Hematopoietic multipotent progenitor cell treated with erythropoietin and hydrocortisone succinate and interleukin-3 and kit ligand, for 6 days (in vitro differentiated cells): ENCODE measurements at regions not wholly inside any gene's neighbourhood (a gene's known extent, or its start where the extent isn't known, plus 50 kb on each side); places are given as distances from the start of the nearest gene placed in this dataset.
"Not testable (repeated sequence)": the region's sequence is repeated elsewhere in the genome, so short reads cannot be mapped to it uniquely, and the experiment has no call there.

ENCODE experiments used
- DNase-seq: peaks from one replicate; pipeline ENCODE4 v3.0.0-alpha.2; 2015

DNA sequence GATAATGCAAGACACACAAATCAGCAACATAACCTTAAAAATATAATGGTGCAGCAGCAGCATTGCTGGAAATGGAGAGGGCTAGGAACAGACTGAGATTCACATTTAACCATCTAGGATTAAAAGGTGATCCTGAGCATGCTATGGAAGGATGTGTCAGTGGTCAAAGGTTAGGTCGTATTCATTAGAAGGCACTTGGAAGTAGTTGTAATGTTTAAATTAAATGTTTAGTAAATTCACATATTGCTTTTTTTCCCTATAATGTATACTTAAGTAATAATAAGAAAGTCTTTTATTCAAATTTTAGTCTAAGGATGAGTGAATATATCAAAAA, 368.6 kb upstream of the PDE3A start:
- DNase-seq = no peak

DNA sequence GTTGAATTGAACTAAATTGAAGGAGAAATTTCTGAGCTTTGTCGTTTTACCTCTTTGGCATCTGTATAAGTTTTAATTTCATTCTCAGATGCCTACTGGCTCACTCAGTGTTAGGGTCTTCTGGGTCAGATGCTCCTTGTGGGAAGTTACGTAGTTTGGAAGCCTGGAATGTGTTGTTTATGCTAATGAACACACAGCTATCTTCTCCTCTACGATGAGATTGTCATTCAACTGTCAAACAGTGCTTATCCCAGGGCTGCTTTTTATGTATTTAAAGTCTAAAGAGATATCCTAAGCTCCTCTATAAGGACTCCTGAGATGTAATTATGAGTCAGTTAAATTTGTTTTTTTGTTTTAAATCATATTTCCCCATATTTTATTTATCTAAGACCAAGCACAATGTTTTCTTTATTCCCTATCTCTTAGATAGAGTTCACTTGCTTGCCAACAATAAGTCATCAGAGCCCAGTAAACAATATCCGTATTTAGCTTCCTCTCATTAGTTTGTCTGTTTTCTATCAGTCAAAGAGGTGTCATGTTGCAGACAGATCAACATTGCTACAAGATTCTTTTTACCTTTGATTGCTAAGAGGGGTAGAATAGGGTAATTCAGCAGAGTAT, 368.0 kb upstream of the PDE3A start:
- DNase-seq = no peak

DNA sequence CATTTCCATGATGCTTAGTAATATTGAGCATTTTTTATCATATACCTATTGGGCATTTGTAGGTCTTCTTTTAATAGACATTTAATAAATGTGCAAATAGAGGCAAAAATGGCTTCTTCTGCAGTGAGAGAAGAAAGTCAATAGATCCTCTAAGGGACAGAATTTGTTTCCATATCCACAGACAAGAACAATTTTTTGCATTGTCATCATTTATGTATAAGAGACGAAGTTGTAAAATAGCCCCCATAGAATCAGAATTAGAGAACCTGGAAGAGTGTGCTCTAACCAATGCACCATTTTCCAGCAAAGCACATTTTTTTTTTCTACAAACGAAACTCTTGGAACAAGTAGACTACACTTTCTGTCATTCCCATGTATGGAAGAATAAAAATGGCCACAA, 365.1 kb upstream of the PDE3A start:
- no peak for DNase-seq

DNA sequence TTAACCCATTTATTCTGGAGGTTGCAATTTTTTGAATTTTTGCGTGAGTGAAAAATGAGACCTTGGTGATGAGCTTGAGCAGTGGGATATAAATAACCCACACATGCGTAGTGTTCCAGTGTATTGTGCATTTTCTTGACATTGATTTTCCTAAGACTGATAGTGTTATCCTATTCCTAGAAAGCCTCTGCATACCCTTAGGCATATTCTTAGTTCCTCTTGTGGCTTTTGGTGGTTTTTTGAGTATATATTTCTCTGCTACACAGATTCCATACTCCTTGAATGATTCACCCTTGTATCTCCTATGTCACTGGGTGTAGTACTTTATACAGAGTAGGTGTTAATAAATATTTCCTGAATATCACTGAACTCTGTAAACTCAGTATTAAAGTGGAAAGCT, 363.4 kb upstream of the PDE3A start:
- no peak for DNase-seq

DNA sequence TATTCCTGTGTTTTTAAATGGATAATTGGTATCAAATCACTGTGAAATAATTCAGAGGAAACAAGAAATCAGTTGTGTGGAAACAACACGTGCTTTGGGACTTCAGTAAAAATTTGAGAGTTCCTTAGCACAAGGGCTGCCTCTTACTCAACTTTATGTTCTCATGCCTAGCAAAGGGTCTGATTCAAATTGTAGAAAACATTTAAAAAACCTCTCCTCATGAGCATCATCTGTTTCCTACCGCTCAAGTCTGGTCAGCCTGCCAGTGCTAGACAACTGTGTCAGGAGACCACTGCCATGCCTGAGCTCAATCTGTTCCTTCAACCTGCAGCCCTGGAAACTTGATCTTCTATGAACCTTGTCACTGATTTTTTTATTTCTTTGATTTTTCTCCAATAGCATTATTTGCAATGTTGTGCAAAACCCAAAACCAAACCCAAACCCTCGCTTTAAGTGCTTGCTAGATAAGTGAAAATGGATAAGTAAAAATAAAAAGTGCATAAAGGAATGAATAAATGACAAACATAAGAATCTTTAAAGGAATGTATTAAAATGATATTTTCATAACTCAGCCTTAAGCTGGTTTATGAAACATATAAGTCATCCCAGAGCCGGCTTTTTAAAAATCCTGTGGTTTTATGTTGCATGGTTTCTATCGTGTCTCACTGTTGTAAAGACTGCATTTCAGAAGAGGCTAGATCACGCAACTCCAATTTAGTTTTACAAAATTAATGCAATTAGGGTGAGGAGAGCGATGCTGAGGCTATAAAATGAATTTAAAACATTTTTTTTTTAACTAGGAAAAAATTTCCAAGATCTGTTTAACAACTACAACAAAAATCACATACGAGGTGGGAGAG, 361.2 kb upstream of the PDE3A start:
- DNase-seq = no peak

DNA sequence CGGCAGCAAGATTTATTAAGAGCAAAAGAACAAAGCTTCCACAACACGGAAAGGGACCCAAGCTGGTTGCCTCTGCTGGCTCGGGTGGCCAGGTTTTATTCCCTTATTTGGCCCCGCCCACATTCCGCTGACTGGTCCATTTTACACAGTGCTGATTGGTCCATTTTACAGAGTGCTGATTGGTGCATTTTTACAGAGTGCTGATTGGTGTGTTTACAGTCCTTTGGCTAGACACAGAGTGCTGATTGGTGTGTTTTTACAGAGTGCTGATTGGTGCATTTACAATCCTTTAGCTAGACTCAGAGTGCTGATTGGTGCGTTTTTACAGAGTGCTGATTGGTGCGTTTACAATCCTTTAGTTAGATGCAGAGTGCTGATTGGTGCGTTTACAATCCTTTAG, 358.4 kb upstream of the PDE3A start:
- not testable (repeated sequence) for DNase-seq

DNA sequence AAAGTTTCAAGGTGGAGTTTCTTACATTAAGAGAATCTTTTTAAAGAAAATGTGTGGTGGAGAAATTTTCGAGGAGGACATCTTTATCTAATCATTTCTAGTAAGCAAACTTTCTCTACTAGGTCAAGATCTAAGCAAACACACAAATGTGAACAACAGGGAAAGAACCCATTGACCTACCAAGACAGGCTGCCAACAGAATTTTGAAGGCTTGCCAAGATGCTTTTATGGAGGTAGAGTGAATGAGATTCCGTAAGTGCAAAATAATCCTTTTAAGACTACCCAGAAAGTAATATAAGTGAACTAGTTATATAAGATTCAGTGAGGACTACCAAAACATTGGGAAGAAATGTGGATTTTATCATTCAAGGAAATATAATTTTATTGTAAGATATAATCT, 357.1 kb upstream of the PDE3A start:
- no peak for DNase-seq

DNA sequence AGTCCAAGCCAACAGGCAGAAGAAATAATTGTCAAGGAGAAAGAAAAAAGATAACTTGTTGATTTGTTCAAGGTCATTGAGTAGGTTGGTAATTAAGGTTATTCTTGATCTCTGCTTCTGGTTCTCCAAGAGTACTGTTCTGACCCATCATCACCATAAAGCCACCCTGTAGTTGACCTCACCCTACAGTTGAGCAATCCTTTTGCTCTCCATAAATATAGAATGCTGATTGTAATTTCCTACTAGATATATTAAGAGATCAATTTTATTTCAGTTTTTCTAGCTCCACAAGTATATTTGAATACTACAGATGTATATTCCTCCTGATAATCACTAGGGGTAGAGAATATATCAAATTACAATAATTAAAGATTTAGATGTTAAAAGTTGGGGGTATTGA, 350.5 kb upstream of the PDE3A start:
- no peak for DNase-seq

DNA sequence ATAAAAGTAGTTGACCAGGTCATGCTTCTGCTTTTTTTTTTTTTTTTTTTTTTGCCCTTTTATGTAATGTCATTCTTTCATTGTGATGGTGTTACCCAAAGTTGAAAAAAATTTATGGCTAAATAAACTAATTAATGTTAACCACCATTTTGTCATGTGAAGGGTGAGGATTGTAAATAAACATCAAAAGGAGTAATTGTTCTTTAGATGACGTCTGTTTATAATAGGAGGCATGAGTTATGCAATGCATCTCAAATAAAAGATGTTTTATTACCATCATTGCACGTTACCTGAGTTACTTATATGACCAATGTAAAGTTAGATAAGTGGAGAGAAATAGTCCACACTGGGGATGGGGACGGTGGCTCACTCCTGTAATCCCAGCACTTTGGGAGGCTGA, 349.9 kb upstream of the PDE3A start:
- no peak for DNase-seq

DNA sequence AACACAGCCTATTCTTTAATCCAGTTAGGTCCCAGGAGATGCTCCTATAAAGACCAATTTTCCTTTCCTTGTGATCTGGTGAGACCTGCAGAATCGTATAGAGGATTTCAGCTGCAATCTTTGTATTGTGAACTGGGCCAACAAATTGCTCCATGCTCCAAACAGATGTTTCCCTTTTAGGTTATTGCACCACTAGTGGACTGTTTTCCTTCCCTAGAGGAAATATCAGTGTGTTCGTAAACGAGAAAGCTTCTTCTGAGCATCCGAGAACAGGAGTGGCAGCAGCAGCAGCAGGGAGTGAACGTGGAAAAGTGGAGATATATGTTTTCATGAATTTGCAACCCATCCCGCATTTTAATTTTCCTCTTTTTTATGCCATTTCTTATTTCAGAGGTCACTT, 344.1 kb upstream of the PDE3A start:
- DNase-seq = peak; percentile 12

DNA sequence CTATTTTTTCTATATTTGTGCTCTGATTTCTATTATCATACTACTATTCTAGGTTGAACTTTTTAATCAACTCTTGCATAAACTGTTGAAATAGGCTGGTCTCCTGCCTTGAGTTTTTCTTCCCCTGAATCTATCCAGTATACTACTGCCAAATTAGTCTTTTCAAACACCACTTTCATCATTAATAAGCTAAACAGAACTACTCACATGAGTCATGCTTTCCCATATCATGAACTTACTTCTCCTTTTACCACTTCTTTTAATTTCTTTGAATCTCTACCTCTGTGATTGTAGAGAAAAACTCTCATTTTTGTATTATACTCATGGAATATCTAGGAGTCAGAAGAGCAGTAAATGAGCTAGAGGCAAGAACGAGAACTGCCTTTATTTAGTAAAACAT, 340.3 kb upstream of the PDE3A start:
- peak; percentile 3 for DNase-seq

DNA sequence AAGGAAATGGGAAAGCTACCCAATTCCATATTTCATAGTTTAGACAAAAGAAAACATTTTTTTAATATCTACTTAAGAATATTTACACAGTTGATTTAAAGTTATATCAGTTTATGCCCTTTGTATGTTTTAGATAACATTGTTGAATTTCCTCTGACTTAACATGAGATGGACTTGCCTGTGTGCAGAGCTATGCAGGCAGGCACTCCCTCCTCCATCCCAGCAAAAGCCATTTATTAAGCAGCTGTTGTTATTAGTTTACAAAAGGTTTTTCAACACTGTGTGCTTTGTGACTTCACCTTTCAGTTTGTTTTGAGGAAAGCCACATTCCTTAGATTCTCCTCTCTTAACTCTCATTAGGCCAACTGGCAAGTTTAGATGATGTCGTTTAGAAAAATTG, 337.5 kb upstream of the PDE3A start:
- DNase-seq = no peak

DNA sequence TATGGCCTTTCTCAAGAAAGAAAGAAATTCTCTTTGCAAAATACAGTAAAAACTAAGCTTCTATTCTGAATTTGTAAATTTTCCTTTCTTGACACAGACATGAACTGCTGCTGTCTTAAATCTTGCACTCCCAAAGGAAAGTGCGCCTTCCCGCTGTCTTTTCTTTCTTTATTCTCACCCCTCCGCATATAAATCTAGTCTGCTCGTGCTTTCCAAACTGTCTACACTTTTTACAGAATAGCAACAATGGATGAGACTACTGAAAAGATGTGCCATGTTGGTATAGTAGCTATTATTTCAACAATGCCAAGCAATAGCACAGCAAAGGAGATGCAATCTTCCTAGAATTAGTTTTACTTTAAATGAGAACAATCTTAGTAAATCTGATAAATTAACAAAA, 328.8 kb upstream of the PDE3A start:
- DNase-seq = no peak

DNA sequence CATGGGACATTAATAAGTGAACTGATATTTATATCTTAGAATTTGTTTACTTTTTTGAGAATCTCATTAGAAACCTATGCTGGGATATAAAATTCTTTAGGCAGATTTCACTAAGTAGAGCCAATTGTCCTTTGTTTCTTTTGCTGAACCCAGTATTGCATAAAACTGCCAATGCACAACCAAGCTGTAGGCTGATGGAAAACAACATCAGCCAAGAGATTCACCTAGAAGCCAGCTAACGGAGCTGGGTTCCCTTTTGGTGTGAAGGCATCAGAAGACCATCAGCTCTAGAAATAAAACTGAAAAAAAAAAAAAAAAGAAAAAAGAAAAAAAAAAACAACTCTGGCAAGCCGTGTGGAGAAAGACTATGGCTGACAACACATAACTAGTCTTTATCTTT, 328.2 kb upstream of the PDE3A start:
- no peak for DNase-seq

DNA sequence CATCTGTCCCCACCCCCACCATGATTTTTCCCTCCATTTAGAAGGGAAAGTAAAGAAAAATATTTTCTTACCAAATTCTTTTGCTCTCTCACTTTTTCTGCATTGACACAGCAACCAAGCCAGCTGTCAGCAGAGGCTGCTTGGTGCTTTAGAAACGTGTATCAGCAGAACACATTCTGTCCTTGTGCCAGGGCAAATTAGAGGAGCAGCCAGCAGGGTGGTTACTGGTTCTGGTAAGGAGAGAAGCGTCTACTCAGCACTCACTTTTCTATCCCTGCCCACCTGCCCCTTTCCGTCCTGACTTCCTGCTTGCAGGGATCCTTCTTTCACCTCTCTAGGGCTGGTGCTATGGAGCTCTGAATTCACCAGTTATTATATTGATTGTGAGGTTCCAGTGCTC, 327.5 kb upstream of the PDE3A start:
- DNase-seq = no peak

DNA sequence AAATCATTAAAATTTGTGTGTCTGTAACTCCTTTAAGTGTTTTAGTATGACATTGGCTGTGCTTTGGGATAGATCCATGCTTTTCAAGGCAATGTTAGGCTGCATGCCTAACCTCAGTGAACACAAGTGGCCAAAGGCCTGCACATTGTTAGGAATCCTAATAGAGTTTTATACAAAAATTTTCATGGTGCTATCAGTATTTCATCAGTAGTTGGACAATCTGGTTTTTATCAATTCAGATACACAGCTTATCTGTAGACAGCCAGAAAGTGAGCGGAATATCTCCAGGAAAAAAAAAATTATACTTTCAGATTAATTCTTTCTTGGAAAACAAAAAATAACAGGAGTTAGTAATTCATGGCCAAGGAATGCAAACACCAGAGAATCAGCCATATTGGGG, 324.0 kb upstream of the PDE3A start:
- DNase-seq = no peak

DNA sequence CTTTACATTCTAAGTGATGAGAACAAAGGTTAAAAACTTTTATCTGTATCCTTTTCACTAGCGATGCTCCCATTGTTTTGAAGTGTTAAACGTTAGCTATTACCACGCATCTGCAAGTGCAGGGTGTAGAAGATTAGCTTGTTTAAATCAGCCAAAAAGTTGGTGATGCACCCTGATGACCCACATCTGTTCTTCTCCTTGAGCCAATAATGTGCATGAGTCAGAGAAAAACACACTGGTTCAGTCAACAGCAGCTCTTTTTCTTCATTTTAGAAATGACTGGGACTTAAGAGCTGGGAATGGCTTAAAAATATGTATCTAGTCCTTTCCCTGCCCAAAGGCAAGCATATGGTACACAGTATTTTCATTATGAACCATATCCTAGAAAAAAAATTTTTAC, 323.5 kb upstream of the PDE3A start:
- DNase-seq = no peak

DNA sequence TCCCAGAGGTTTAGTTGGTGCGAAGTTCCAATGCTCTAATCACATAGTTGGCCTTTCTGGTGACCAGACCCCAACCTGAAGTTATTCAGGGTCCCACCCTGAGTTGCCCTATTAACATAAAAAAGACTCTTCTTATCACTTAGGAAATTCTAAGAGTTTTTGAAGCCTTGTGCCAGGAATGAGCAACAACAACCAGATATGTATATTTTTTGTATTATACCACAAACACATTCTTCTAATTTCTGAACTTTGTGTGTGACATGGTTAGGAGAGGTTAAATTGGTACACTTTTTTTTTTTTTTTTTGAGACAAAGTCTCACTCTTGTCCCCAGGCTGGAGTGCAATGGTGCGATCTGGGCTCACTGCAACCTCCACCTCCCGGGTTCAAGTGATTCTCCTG, 320.4 kb upstream of the PDE3A start:
- no peak for DNase-seq

DNA sequence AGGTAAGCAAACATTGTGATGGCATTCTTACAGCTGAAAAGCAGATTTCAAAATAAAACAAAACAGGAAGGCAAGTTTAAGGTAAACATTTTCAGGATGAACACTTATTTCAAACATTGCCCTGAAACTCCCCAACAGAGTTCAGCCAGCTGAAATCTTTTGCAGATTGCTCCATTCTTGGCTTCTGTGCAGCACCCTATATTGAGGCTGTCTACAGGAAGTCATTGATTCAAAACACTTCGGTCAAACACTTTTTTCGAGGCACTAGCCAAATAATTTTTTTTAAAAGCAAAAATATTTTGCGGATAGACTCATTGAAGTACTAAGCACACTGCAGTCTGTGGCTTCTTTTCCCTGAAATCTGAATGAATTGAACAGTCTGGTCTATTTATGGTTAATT, 318.1 kb upstream of the PDE3A start:
- DNase-seq = no peak

DNA sequence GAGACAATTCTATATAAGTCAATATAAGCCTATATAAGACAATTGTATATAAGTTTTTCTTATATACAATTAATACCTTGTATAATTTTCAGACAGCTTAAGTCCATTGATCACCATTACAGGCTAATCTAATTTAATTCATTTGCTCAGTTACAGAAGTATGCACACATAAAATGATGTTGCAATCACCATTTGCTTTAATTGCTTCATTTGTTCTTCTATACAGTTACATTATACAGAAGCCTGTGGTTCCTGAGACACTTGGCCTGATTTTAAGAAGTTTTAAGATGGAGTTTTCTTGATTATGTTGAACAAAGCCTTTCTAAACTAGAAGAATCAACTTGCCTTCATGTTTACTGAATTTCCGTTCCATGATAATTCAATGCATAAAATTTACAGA, 314.6 kb upstream of the PDE3A start:
- no peak for DNase-seq

DNA sequence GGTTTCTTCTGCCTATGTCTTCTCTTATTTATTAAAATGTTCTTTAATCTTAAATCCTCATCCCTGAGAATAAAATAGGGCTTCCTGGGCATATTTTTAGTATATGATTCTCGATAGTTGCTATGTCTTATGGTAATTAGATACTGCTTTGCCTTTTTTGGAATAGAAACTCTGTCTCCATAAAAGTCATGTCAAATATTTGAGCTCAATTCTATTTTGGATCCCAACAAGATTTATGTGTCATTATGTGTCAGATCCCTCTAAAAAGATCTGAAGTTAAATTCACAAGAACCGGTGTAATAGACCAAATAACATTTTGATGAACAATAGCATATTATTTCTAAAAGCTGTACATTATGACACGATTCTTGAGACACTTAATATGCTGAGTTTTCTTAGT, 312.5 kb upstream of the PDE3A start:
- no peak for DNase-seq

DNA sequence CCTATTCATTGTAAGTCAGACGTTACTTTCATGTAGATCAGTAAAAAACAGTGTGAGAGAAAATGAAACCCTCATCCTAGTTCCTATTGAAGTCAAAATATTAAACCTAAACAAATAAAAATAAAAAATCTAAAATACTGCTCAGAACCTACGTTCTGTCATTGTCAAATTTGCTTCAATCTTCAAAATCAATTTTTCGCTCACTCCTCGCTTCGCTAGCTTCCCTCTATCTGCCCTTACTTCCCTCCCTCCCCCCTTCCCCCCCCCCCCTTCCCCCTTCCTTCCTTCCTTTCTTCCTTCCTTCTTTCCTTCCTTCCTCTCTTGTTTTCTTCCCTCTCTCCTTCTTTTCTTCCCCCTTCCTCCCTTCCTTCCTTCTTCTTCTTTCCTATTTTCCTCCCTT, 310.9 kb upstream of the PDE3A start:
- DNase-seq = no peak

DNA sequence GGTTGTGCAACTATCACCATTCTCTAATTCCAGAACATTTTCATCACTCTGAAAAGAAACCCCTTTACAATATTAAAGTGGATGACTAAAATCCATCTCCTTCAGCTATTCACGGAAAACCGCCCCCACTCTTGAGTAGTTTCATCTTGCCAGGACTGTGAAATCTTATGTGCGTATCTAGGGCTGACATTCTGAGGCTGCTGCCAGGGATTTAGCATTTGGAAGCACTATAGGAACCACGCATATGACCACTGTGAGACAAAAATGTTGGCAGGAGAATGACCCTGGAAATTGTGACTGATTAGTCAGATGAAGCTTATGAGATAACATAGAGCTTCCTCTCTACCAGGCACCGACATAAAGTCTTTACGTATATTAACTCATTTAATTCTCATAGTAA, 305.2 kb upstream of the PDE3A start:
- DNase-seq = no peak

DNA sequence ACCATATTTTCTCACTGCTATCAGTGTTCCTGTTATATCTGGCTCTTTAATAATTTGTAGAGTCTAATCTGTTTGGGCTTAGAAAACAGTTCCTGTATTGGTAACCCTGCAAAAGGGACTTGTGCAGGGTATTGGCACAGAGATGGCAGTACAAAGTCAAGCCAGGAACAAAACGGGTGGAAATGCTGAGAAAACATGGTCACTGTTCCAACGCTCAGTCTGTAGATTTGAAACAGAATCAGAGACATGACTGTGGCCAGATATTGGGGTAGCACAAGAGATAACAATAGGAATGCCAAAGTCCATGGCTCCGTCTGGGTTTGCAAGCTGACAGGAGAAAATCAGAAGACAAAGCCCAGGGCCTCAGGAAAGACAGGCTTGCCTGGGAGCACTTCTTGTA, 290.7 kb upstream of the PDE3A start:
- DNase-seq = no peak

DNA sequence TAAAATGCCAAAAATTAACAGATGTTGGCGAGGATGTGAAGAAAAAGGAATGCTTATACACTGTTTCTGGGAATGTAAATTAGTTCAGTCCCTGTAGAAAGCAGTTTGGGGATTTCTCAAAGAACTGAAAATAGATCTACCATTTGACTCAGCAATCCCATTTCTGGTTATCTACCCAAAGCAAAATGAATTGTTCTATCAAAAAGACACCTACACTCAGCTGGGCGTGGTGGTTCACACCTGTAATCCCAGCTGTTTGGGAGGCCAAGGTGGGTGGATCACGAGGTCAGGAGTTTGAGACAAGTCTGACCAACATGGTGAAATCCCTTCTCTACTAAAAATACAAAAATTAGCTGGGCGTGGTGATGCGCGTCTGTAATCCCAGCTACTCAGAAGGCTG, 279.3 kb upstream of the PDE3A start:
- DNase-seq = no peak
